ENCODE measurements at regions not wholly inside any gene's neighbourhood (a gene's known extent, or its start where the extent isn't known, plus 50 kb on each side); places are given as distances from the start of the nearest gene placed in this dataset.

DNA sequence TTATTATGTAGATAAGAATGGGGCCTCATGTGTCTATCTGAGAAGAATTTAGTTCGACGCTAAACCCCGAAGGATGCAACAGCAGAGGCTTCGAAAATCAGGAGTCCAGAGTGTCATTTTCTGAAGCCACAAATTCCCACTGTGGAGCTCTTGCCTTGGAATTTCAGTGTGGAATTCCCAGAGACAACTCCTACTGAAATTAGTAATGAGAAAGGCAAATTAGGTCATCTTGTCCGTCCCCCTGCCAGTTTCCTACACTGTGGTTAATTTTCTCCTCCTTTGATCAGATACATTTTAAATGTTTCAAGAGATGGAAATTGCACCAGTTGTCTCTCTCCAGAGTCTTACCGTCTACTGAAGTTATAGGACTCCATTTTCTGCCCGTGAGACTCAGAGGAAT is 633.6 kb downstream of the BNC2 start:
- 96 to 97% methylated on average over 7 of the region's 7 CpGs for WGBS, 2 experiments (ENCODE audit: insufficient coverage in 1 of 2, insufficient read length in 1 of 2)
- H3K9me3 ChIP-seq (ENCODE audit: control insufficient read depth, low read length): no peaks in the 10 kb centered on the region
- H3K9me3 Mint-ChIP-seq: no peaks in the 10 kb centered on the region
- H3K4me3 Mint-ChIP-seq: no peak overlapping the region
- H3K4me1 Mint-ChIP-seq: no peaks in the 10 kb centered on the region
- no peaks in the 10 kb centered on the region for H3K36me3 Mint-ChIP-seq (ENCODE audit: low read depth)
- no peaks in the 10 kb centered on the region for H3K27me3 Mint-ChIP-seq (ENCODE audit: insufficient read depth)
- DNase-seq: no peak
- H3K27ac ChIP-seq (ENCODE audit: low read depth, low read length): no peak overlapping the region
- H3K27me3 ChIP-seq (ENCODE audit: control insufficient read depth, insufficient read depth, low read length, poor library complexity, severe bottlenecking): no peaks in the 10 kb centered on the region
- no peak overlapping the region for H3K9ac ChIP-seq (ENCODE audit: extremely low read depth, low read length, poor library complexity, severe bottlenecking)
- TF ChIP-seq, protein P1, sequence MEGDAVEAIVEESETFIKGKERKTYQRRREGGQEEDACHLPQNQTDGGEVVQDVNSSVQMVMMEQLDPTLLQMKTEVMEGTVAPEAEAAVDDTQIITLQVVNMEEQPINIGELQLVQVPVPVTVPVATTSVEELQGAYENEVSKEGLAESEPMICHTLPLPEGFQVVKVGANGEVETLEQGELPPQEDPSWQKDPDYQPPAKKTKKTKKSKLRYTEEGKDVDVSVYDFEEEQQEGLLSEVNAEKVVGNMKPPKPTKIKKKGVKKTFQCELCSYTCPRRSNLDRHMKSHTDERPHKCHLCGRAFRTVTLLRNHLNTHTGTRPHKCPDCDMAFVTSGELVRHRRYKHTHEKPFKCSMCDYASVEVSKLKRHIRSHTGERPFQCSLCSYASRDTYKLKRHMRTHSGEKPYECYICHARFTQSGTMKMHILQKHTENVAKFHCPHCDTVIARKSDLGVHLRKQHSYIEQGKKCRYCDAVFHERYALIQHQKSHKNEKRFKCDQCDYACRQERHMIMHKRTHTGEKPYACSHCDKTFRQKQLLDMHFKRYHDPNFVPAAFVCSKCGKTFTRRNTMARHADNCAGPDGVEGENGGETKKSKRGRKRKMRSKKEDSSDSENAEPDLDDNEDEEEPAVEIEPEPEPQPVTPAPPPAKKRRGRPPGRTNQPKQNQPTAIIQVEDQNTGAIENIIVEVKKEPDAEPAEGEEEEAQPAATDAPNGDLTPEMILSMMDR (conservative IDR thresholded peaks at IDR 0.05): no peak
- no peaks in the 10 kb centered on the region for H3K36me3 ChIP-seq (ENCODE audit: control insufficient read depth, insufficient read depth, low read length)
- H3K4me3 ChIP-seq (ENCODE audit: low read length): no peak overlapping the region
- no peak overlapping the region for H3K27ac Mint-ChIP-seq
- H3K4me1 ChIP-seq (ENCODE audit: control insufficient read depth, insufficient read depth, low read length): no peaks in the 10 kb centered on the region

DNA sequence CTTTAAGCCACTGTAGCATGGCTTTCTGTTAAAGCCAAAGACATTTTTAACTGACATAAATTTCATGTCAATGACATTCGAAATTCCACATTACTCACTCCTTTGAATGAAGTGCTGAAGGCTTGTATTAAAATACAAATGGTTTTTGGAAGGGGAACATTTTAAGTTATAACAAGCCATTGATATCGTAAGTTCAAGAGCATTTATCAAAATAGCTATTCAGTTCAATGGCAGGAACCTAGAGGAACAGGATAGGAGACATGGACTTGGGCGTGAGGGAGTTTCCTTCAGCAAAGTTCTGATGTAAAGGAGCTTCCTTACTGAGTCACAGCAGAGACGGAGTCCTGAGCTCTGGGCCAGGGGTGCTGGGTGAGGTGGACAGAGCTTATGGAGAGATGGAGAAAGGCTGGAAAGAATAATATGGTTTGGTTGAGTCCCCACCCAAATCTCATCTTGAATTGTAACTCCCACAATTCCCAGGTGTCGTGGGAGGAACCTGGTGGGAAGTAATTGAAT is 631.8 kb downstream of the BNC2 start:
- no peak for DNase-seq
- Histone ChIP-seq H3K9me3 (ENCODE audit: control insufficient read depth, low read length) (no peaks in the 10 kb centered on the region), H3K27me3 (ENCODE audit: control insufficient read depth, insufficient read depth, low read length, poor library complexity, severe bottlenecking) (no peaks in the 10 kb centered on the region), H3K9ac (ENCODE audit: extremely low read depth, low read length, poor library complexity, severe bottlenecking) (no peak overlapping the region), H3K4me1 (ENCODE audit: control insufficient read depth, insufficient read depth, low read length) (no peaks in the 10 kb centered on the region), H3K4me3 (ENCODE audit: low read length) (no peak overlapping the region), H3K36me3 (ENCODE audit: control insufficient read depth, insufficient read depth, low read length) (no peaks in the 10 kb centered on the region), H3K27ac (ENCODE audit: low read depth, low read length) (no peak overlapping the region)
- no peaks in the 10 kb centered on the region for H3K27me3 Mint-ChIP-seq (ENCODE audit: insufficient read depth)
- no peaks in the 10 kb centered on the region for H3K9me3 Mint-ChIP-seq
- H3K36me3 Mint-ChIP-seq (ENCODE audit: low read depth): no peaks in the 10 kb centered on the region
- WGBS, 2 experiments (ENCODE audit: insufficient coverage in 1 of 2, insufficient read length in 1 of 2): 96% methylated on average over 4 to 5 of the region's 5 CpGs
- TF ChIP-seq, protein P1 (conservative IDR thresholded peaks at IDR 0.05): no peak
- H3K27ac Mint-ChIP-seq: no peak overlapping the region
- H3K4me1 Mint-ChIP-seq: peaks cover 6% of the 10 kb centered on the region
- no peak overlapping the region for H3K4me3 Mint-ChIP-seq

DNA sequence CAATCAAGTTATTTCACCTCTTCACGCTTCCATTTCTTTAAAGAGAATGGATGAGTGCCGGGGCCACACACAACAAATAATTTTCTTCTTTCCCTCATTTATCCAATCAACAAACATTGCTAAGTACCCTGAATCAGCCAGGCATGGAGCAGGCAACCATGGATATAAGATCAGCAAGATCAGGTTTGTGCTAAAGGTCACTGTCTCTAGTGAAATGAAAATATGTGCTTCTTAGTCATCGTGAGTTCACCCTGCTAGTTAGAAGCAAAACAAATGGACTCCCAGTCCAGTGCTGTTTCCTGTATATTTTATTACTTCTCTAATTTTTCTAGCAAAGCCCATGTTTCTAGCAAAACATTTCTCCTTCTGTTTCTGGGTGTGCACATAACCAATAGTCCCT is 629.2 kb downstream of the BNC2 start:
- TF ChIP-seq, protein P1 (conservative IDR thresholded peaks at IDR 0.05): no peak
- H3K9me3 ChIP-seq (ENCODE audit: control insufficient read depth, low read length): no peaks in the 10 kb centered on the region
- no peaks in the 10 kb centered on the region for H3K4me1 ChIP-seq (ENCODE audit: control insufficient read depth, insufficient read depth, low read length)
- Mint-ChIP-seq H3K27ac (no peak overlapping the region), H3K27me3 (ENCODE audit: insufficient read depth) (no peaks in the 10 kb centered on the region), H3K4me3 (no peak overlapping the region), H3K36me3 (ENCODE audit: low read depth) (no peaks in the 10 kb centered on the region), H3K4me1 (peaks cover 12% of the 10 kb centered on the region), H3K9me3 (no peaks in the 10 kb centered on the region)
- H3K36me3 ChIP-seq (ENCODE audit: control insufficient read depth, insufficient read depth, low read length): no peaks in the 10 kb centered on the region
- no peak for DNase-seq
- 98 to 100% methylated on average over 2 to 3 of the region's 3 CpGs for WGBS, 2 experiments (ENCODE audit: insufficient coverage in 1 of 2, insufficient read length in 1 of 2)
- H3K9ac ChIP-seq (ENCODE audit: extremely low read depth, low read length, poor library complexity, severe bottlenecking): no peak overlapping the region
- H3K4me3 ChIP-seq (ENCODE audit: low read length): no peak overlapping the region
- H3K27ac ChIP-seq (ENCODE audit: low read depth, low read length): no peak overlapping the region
- no peaks in the 10 kb centered on the region for H3K27me3 ChIP-seq (ENCODE audit: control insufficient read depth, insufficient read depth, low read length, poor library complexity, severe bottlenecking)
